ENCODE measurements at regions not wholly inside any gene's neighbourhood (a gene's known extent, or its start where the extent isn't known, plus 50 kb on each side); places are given as distances from the start of the nearest gene placed in this dataset.

- Histone ChIP-seq H3K27ac (ENCODE audit: control insufficient read depth, insufficient read depth) (no peak overlapping the region), H3K27me3 (replicated peaks in 1 of 2; ENCODE audit: control insufficient read depth in 2 of 2, insufficient read depth in 2 of 2, low read length in 1 of 2) (no peaks in the 10 kb centered on the region), H4K20me1 (ENCODE audit: control insufficient read depth, insufficient read depth) (no peaks in the 10 kb centered on the region), H3K4me2 (ENCODE audit: control insufficient read depth, insufficient read depth) (no peak overlapping the region), H3K9me3 (replicated peaks; ENCODE audit: control insufficient read depth, insufficient read depth, low read length) (no peaks in the 10 kb centered on the region), H3K36me3 (ENCODE audit: control insufficient read depth in 2 of 2, insufficient read depth in 2 of 2, low read length in 1 of 2) (no peaks in the 10 kb centered on the region), H3K4me3 (no peak overlapping the region), H3K4me1 (ENCODE audit: control insufficient read depth, insufficient read depth, low read length) (no peaks in the 10 kb centered on the region), H3K79me2 (ENCODE audit: control insufficient read depth, insufficient read depth, low read length) (no peaks in the 10 kb centered on the region), H3K9ac (ENCODE audit: control insufficient read depth, insufficient read depth, low read length) (no peak overlapping the region), H2AFZ (ENCODE audit: control insufficient read depth, low read depth, low read length) (no peak overlapping the region)
- TF ChIP-seq NR2F1 (conservative IDR thresholded peaks at IDR 0.05), result no peak
- TF ChIP-seq BMI1 (IDR thresholded peaks at IDR 0.05; ENCODE audit: borderline replicate concordance), result no peak
- no peak for TF ChIP-seq E4F1 (IDR thresholded peaks at IDR 0.05; ENCODE audit: borderline replicate concordance, partially characterized antibody)
- no peak for TF ChIP-seq RELA (IDR thresholded peaks at IDR 0.05; ENCODE audit: borderline replicate concordance, partially characterized antibody)
- TF ChIP-seq RBBP5 (conservative IDR thresholded peaks at IDR 0.05), result no peak
- TF ChIP-seq ZBTB33 (IDR thresholded peaks at IDR 0.05), result no peak
- TF ChIP-seq CHD4 (IDR thresholded peaks at IDR 0.05), result no peak
- no peak for TF ChIP-seq RCOR1 (conservative IDR thresholded peaks at IDR 0.05; ENCODE audit: low read depth, low read length)
- no peak for TF ChIP-seq ZBTB40 (IDR thresholded peaks at IDR 0.05; ENCODE audit: borderline replicate concordance)
- TF ChIP-seq PML (IDR thresholded peaks at IDR 0.05; ENCODE audit: low read length), result no peak
- no peak for TF ChIP-seq NR2C2 (IDR thresholded peaks at IDR 0.05; ENCODE audit: borderline replicate concordance, control insufficient read depth, insufficient read length, low read depth)
- no peak for TF ChIP-seq IKZF2 (IDR thresholded peaks at IDR 0.05)
- 81% methylated on average over 9 of the region's 9 CpGs for WGBS (ENCODE audit: insufficient coverage, insufficient replicate concordance, low lambda C conversion rate, missing lambda C conversion rate)
- BruUV-seq (replicated peaks), result no TSS peak
- POLR2A ChIA-PET, result interaction anchor here (0.6 to 1.1 kb wide), 3 partner anchors 17 to 261 kb away, joined by 3 read pairs; no protein-coding TSS in a partner anchor
- SMC1A ChIA-PET (ENCODE audit: uncharacterized antibody, unreplicated experiment), result interaction anchor here (0.6 to 3.0 kb wide), 7 partner anchors 9 to 255 kb away, joined by 3 to 14 read pairs (median 3); no protein-coding TSS in a partner anchor
- FAIRE-seq, result no peak
- RAD21 ChIA-PET (ENCODE audit: unreplicated experiment), result interaction anchor here (0.7 to 1.3 kb wide), 3 partner anchors 12 to 254 kb away, joined by 4 read pairs; no protein-coding TSS in a partner anchor
- DNase-seq (ENCODE audit: low read depth, low spot score), result no peak
- CTCF ChIA-PET, result interaction anchor here (0.7 to 2.7 kb wide), 4 partner anchors 11 to 254 kb away, joined by 4 to 18 read pairs (median 5); no protein-coding TSS in a partner anchor
- no peak for ATAC-seq
- intact Hi-C loops (cut with micrococcal nuclease; ENCODE audit: unreplicated experiment), result no loop called here
- in situ Hi-C loops (cut with MboI), result no loop called here
Measured at GRCh38 chr6:150673720-150674346, 74.1 kb downstream of the PLEKHG1 start.

All from GM12878 (cell line).